GM12875 (cell line): ENCODE measurements at regions not wholly inside any gene's neighbourhood (a gene's known extent, or its start where the extent isn't known, plus 50 kb on each side); places are given as distances from the start of the nearest gene placed in this dataset.

Experiments used
- H3K4me3 ChIP-seq: one replicate; pipeline ENCODE4 v1.5.1; 2011; ENCODE audit warnings: low read depth, low read length, control low read depth
- TF ChIP-seq, protein P1 (sequence below): IDR thresholded peaks from 2 replicates; pipeline ENCODE4 v1.5.1; 2011; ENCODE audit warnings: low read depth, mild to moderate bottlenecking, control low read depth, inconsistent platforms, low read length, moderate library complexity, borderline replicate concordance; ENCODE audit not compliant: insufficient read depth

DNA sequence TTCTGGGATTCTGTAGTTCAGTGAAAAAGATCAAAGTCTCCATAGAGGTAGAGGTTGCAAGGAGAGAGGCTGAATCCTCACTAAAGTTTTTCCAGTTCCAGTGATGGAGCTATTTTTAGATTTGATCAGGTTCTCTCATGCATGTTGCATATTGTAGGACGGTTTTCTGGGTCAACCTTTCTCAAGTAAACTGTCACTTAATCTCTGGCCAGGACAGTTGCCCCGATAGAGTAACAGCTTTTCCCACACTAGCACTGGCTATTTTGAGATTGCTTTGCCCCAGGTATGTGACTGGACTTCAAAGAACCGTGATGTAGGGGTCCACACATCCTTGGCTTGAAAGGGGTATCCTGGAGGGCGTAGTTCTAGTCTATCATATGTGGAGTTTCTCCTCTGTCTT is 67.4 kb upstream of the EPCAM start:
- TF ChIP-seq, protein P1, sequence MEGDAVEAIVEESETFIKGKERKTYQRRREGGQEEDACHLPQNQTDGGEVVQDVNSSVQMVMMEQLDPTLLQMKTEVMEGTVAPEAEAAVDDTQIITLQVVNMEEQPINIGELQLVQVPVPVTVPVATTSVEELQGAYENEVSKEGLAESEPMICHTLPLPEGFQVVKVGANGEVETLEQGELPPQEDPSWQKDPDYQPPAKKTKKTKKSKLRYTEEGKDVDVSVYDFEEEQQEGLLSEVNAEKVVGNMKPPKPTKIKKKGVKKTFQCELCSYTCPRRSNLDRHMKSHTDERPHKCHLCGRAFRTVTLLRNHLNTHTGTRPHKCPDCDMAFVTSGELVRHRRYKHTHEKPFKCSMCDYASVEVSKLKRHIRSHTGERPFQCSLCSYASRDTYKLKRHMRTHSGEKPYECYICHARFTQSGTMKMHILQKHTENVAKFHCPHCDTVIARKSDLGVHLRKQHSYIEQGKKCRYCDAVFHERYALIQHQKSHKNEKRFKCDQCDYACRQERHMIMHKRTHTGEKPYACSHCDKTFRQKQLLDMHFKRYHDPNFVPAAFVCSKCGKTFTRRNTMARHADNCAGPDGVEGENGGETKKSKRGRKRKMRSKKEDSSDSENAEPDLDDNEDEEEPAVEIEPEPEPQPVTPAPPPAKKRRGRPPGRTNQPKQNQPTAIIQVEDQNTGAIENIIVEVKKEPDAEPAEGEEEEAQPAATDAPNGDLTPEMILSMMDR = no peak
- H3K4me3 ChIP-seq = no peak overlapping the region

DNA sequence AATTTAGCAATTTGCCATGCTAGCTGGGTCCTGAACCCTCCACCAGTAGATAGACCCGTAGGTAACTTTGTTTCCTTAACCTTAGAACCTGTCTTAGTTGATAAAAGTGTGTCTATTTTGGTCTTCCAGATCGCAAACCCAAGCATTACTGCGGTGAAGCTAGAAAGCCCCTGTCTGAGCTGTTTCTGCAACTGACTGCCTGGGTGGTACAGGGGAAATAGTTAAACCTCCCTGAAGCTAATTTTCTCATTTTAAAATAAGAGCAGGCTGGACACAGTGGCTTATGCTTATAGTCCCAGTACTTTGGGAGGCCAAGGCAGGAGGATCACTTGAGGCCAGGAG is 67.9 kb upstream of the EPCAM start:
- TF ChIP-seq, protein P1 = no peak
- H3K4me3 ChIP-seq = no peak overlapping the region

GRCh38 chr2:47300609-47301276 is 68.4 kb upstream of the EPCAM start:
- TF ChIP-seq, protein P1 = no peak
- H3K4me3 ChIP-seq = no peak overlapping the region

GRCh38 chr2:47300081-47300480 is 69.0 kb upstream of the EPCAM start:
- no peak overlapping the region for H3K4me3 ChIP-seq
- TF ChIP-seq, protein P1 = no peak

GRCh38 chr2:47299555-47299954 is 69.6 kb upstream of the EPCAM start:
- no peak overlapping the region for H3K4me3 ChIP-seq
- TF ChIP-seq, protein P1 = no peak

DNA sequence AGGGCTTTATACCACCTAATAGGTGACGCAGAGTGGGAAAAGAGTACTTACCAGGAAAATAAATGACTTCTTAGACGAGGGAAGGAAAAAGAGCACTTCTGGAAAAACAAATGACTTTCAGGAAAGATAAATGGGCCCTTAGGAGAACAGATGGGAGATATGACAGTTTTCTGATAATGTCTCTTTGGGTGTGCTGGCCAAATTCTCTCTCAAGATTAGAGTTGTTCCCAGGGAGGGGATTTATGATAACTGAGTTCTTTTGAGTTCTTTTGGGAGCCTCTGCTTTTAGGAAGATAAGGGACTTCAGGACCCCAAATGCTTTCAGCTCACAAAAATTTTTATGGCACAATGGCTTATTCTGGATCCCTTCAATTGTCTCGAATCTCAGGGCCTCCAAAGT is 70.3 kb upstream of the EPCAM start:
- TF ChIP-seq, protein P1 = no peak
- H3K4me3 ChIP-seq = no peak overlapping the region

- TF ChIP-seq, protein P1 = no peak
- no peak overlapping the region for H3K4me3 ChIP-seq
Observed at GRCh38 chr2:47297767-47298425, 71.2 kb upstream of the EPCAM start.
